ENCODE measurements at regions not wholly inside any gene's neighbourhood (a gene's known extent, or its start where the extent isn't known, plus 50 kb on each side); places are given as distances from the start of the nearest gene placed in this dataset.

DNA sequence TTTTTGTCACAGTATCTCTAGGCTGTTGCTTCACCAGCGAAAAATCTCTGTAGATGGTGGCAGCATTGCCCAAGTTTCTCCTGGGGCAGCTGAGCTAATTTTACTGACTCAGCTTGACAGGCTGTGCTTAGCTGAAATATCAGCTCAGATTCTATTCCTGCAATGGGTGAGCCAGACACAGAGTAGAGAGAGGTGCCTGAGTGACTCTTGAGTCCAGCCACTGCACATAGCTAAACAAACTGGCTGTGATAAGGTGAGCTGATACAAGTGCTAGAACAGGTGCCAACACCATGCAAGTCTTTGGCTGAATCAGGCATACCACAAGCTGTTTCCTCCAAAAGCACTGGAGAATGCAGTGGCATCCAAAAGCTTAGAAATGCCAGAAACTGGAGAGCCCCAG, 110.9 kb upstream of the TSPY4 start (continued):
- TF ChIP-seq, protein P1, sequence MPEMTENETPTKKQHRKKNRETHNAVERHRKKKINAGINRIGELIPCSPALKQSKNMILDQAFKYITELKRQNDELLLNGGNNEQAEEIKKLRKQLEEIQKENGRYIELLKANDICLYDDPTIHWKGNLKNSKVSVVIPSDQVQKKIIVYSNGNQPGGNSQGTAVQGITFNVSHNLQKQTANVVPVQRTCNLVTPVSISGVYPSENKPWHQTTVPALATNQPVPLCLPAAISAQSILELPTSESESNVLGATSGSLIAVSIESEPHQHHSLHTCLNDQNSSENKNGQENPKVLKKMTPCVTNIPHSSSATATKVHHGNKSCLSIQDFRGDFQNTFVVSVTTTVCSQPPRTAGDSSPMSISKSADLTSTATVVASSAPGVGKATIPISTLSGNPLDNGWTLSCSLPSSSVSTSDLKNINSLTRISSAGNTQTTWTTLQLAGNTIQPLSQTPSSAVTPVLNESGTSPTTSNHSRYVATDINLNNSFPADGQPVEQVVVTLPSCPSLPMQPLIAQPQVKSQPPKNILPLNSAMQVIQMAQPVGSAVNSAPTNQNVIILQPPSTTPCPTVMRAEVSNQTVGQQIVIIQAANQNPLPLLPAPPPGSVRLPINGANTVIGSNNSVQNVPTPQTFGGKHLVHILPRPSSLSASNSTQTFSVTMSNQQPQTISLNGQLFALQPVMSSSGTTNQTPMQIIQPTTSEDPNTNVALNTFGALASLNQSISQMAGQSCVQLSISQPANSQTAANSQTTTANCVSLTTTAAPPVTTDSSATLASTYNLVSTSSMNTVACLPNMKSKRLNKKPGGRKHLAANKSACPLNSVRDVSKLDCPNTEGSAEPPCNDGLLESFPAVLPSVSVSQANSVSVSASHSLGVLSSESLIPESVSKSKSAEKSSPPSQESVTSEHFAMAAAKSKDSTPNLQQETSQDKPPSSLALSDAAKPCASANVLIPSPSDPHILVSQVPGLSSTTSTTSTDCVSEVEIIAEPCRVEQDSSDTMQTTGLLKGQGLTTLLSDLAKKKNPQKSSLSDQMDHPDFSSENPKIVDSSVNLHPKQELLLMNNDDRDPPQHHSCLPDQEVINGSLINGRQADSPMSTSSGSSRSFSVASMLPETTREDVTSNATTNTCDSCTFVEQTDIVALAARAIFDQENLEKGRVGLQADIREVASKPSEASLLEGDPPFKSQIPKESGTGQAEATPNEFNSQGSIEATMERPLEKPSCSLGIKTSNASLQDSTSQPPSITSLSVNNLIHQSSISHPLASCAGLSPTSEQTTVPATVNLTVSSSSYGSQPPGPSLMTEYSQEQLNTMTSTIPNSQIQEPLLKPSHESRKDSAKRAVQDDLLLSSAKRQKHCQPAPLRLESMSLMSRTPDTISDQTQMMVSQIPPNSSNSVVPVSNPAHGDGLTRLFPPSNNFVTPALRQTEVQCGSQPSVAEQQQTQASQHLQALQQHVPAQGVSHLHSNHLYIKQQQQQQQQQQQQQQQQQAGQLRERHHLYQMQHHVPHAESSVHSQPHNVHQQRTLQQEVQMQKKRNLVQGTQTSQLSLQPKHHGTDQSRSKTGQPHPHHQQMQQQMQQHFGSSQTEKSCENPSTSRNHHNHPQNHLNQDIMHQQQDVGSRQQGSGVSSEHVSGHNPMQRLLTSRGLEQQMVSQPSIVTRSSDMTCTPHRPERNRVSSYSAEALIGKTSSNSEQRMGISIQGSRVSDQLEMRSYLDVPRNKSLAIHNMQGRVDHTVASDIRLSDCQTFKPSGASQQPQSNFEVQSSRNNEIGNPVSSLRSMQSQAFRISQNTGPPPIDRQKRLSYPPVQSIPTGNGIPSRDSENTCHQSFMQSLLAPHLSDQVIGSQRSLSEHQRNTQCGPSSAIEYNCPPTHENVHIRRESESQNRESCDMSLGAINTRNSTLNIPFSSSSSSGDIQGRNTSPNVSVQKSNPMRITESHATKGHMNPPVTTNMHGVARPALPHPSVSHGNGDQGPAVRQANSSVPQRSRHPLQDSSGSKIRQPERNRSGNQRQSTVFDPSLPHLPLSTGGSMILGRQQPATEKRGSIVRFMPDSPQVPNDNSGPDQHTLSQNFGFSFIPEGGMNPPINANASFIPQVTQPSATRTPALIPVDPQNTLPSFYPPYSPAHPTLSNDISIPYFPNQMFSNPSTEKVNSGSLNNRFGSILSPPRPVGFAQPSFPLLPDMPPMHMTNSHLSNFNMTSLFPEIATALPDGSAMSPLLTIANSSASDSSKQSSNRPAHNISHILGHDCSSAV (CRISPR knock-in tag; IDR thresholded peaks at IDR 0.05; ENCODE audit: borderline replicate concordance) = no peak
- TF ChIP-seq, protein P2, sequence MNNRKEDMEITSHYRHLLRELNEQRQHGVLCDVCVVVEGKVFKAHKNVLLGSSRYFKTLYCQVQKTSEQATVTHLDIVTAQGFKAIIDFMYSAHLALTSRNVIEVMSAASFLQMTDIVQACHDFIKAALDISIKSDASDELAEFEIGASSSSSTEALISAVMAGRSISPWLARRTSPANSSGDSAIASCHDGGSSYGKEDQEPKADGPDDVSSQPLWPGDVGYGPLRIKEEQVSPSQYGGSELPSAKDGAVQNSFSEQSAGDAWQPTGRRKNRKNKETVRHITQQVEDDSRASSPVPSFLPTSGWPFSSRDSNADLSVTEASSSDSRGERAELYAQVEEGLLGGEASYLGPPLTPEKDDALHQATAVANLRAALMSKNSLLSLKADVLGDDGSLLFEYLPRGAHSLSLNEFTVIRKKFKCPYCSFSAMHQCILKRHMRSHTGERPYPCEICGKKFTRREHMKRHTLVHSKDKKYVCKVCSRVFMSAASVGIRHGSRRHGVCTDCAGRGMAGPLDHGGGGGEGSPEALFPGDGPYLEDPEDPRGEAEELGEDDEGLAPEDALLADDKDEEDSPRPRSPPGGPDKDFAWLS (CRISPR knock-in tag; IDR thresholded peaks at IDR 0.05; ENCODE audit: borderline replicate concordance) = no peak
- no peak for TF ChIP-seq HOXA5 (CRISPR knock-in tag; IDR thresholded peaks at IDR 0.05)
- TF ChIP-seq SNRNP70 (IDR thresholded peaks at IDR 0.05; ENCODE audit: low read depth, low read length) = no peak
- TF ChIP-seq ZFY (CRISPR knock-in tag; IDR thresholded peaks at IDR 0.05) = no peak
- TF ChIP-seq ZNF557 (CRISPR knock-in tag; IDR thresholded peaks at IDR 0.05) = no peak
- TF ChIP-seq, protein P3, sequence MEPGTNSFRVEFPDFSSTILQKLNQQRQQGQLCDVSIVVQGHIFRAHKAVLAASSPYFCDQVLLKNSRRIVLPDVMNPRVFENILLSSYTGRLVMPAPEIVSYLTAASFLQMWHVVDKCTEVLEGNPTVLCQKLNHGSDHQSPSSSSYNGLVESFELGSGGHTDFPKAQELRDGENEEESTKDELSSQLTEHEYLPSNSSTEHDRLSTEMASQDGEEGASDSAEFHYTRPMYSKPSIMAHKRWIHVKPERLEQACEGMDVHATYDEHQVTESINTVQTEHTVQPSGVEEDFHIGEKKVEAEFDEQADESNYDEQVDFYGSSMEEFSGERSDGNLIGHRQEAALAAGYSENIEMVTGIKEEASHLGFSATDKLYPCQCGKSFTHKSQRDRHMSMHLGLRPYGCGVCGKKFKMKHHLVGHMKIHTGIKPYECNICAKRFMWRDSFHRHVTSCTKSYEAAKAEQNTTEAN (CRISPR knock-in tag; conservative IDR thresholded peaks at IDR 0.05) = no peak
- TF ChIP-seq ZSCAN25 (CRISPR knock-in tag; IDR thresholded peaks at IDR 0.05) = no peak

Measured in HepG2 (cell line).